GM20431 (cell line): ENCODE measurements at regions not wholly inside any gene's neighbourhood (a gene's known extent, or its start where the extent isn't known, plus 50 kb on each side); places are given as distances from the start of the nearest gene placed in this dataset.

ENCODE experiments used
- in situ Hi-C: fragments of 300-500 bp; cut with MseI, MboI; formaldehyde crosslinking; loops from one replicate; pipeline ENCODE4 v1.15.0; 2020; ENCODE audit warnings: low sequenced_read_pairs; ENCODE audit not compliant: unreplicated experiment

GRCh38 chr13:62627226-62627625 is 1211.6 kb upstream of the PCDH20 start:
- in situ Hi-C loops = no loop called here

GRCh38 chr13:62626771-62627170 is 1211.1 kb upstream of the PCDH20 start:
- in situ Hi-C loops = no loop called here

- in situ Hi-C loops = no loop called here
Observed at GRCh38 chr13:62625214-62625881, 1209.7 kb upstream of the PCDH20 start.

GRCh38 chr13:62613819-62614218 is 1198.2 kb upstream of the PCDH20 start:
- in situ Hi-C loops = no loop called here

- in situ Hi-C loops = no loop called here
Observed at GRCh38 chr13:62611343-62611742, 1195.7 kb upstream of the PCDH20 start.

- in situ Hi-C loops = no loop called here
Observed at GRCh38 chr13:62598708-62599107, 1183.1 kb upstream of the PCDH20 start.

- in situ Hi-C loops = no loop called here
Observed at GRCh38 chr13:62595976-62596375, 1180.3 kb upstream of the PCDH20 start.

- in situ Hi-C loops = no loop called here
Observed at GRCh38 chr13:62593804-62594203, 1178.2 kb upstream of the PCDH20 start.

GRCh38 chr13:62583466-62583865 is 1167.8 kb upstream of the PCDH20 start:
- in situ Hi-C loops = no loop called here

GRCh38 chr13:62578402-62578801 is 1162.8 kb upstream of the PCDH20 start:
- in situ Hi-C loops = no loop called here

- in situ Hi-C loops = no loop called here
Observed at GRCh38 chr13:62564770-62565169, 1149.1 kb upstream of the PCDH20 start.

GRCh38 chr13:62563251-62563650 is 1147.6 kb upstream of the PCDH20 start:
- in situ Hi-C loops = no loop called here

- in situ Hi-C loops = no loop called here
Observed at GRCh38 chr13:62556978-62557377, 1141.3 kb upstream of the PCDH20 start.

- in situ Hi-C loops = no loop called here
Observed at GRCh38 chr13:62551588-62551987, 1135.9 kb upstream of the PCDH20 start.

GRCh38 chr13:62544928-62545327 is 1129.3 kb upstream of the PCDH20 start:
- in situ Hi-C loops = no loop called here

GRCh38 chr13:62537593-62537992 is 1121.9 kb upstream of the PCDH20 start:
- in situ Hi-C loops = no loop called here

- in situ Hi-C loops = no loop called here
Observed at GRCh38 chr13:62525652-62526051, 1110.0 kb upstream of the PCDH20 start.

- in situ Hi-C loops = no loop called here
Observed at GRCh38 chr13:62524498-62524897, 1108.8 kb upstream of the PCDH20 start.

GRCh38 chr13:62524061-62524460 is 1108.4 kb upstream of the PCDH20 start:
- in situ Hi-C loops = no loop called here

- in situ Hi-C loops = no loop called here
Observed at GRCh38 chr13:62512194-62513141, 1096.8 kb upstream of the PCDH20 start.

- in situ Hi-C loops = no loop called here
Observed at GRCh38 chr13:62510906-62511655, 1095.4 kb upstream of the PCDH20 start.
